Hepatocyte (in vitro differentiated cells): ENCODE measurements at regions not wholly inside any gene's neighbourhood (a gene's known extent, or its start where the extent isn't known, plus 50 kb on each side); places are given as distances from the start of the nearest gene placed in this dataset.

Experiments
- EZH2 ChIP-seq: fragments of 200-600 bp; sonication (generic); IDR thresholded peaks from 2 replicates; pipeline ENCODE4 v1.6.1; 2016; ENCODE audit warnings: antibody characterized with exemption, mild to moderate bottlenecking, borderline replicate concordance
- TF ChIP-seq, protein P1 (sequence below): fragments of 200-600 bp; sonication (generic); IDR thresholded peaks from 2 replicates; pipeline ENCODE4 v1.5.1; 2016; ENCODE audit warnings: antibody characterized with exemption, mild to moderate bottlenecking; ENCODE audit not compliant: poor library complexity

DNA sequence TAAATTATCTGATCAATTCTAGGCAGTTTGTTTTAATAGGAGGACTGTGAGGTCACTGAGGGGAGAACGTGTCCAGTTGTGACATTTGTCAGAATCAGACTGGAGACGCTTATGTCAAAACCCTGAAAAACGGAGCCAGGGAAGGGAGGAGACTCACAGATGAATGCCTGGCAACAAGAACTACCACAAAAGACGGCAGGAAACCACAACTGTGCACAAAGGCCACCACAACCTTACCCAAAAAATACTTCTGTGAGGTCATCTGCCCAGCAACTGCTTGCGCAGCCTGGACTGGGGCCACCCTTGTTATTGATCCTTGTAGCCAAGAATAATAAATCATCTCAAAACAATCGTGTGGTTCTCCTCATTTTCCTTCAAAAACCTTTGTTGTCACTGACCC, 173.0 kb upstream of the ALKAL2 start:
- TF ChIP-seq, protein P1, sequence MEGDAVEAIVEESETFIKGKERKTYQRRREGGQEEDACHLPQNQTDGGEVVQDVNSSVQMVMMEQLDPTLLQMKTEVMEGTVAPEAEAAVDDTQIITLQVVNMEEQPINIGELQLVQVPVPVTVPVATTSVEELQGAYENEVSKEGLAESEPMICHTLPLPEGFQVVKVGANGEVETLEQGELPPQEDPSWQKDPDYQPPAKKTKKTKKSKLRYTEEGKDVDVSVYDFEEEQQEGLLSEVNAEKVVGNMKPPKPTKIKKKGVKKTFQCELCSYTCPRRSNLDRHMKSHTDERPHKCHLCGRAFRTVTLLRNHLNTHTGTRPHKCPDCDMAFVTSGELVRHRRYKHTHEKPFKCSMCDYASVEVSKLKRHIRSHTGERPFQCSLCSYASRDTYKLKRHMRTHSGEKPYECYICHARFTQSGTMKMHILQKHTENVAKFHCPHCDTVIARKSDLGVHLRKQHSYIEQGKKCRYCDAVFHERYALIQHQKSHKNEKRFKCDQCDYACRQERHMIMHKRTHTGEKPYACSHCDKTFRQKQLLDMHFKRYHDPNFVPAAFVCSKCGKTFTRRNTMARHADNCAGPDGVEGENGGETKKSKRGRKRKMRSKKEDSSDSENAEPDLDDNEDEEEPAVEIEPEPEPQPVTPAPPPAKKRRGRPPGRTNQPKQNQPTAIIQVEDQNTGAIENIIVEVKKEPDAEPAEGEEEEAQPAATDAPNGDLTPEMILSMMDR: no peak
- TF ChIP-seq EZH2: no peak
